ENCODE measurements at regions not wholly inside any gene's neighbourhood (a gene's known extent, or its start where the extent isn't known, plus 50 kb on each side); places are given as distances from the start of the nearest gene placed in this dataset.

DNA sequence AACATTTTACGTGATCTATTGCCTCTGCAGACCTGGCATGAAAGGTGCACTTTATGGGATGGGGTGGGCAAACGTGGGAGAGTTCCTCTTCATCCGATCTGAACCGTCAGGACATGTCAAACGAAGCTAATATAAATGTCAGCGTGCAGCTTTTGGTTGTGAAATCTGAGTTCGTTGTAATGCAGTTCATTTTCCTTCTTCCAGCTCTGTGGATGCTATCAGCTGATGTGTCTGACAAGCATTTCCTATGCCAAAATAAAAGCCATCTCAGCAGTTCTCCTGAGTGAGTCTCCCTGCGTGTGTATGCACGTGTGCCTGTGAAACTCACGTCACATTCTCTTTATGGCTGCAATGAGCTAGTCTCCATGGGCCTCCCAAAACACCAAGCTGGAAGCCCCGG is 512.3 kb downstream of the MCTP2 start:
- DNase-seq (ENCODE audit: low read depth): no peak
- no peak for TF ChIP-seq CTCF (conservative IDR thresholded peaks at IDR 0.05; ENCODE audit: low read depth, low read length)
- no peak overlapping the region for H3K4me3 ChIP-seq (ENCODE audit: low read length)

DNA sequence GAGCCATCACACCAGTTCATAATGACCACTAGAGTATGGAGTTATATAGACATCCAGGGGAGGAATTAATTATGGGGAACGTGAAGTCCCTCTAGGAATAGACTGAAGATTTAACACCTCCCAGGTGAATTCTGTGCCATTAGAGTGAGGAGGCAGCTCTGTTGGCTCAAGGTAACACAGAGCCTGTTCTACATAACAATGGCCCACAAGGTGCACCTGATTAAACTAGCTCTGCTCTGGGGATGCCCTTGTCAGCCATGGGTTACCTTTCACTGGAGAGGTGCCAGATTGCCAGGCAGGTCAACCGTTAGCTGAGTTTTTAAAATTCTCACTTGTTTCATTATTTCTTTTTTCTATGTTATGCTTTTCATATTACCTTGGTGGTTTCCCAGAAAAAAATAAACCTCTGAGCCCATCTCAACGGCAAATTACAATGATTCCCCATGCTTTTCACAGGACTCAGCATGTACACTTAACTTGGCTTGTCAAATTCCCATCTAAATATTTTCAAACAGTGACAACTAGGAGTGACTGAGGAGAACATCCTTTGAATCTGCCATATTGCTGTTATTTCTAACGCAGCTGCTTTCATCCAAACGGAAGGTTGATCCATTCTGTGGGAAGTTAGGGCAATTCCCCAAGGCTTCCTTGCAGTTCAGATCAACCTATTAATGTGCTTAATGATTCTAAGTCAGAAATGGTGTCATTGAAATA is 512.9 kb downstream of the MCTP2 start:
- TF ChIP-seq CTCF (conservative IDR thresholded peaks at IDR 0.05; ENCODE audit: low read depth, low read length): no peak
- no peak overlapping the region for H3K4me3 ChIP-seq (ENCODE audit: low read length)
- DNase-seq (ENCODE audit: low read depth): no peak

- H3K4me3 ChIP-seq (ENCODE audit: low read length): no peak overlapping the region
- no peak for DNase-seq (ENCODE audit: low read depth)
- TF ChIP-seq CTCF (conservative IDR thresholded peaks at IDR 0.05; ENCODE audit: low read depth, low read length): no peak
Observed at GRCh38 chr15:94745371-94745770, 514.0 kb downstream of the MCTP2 start.

GRCh38 chr15:94747510-94747909 is 516.1 kb downstream of the MCTP2 start:
- DNase-seq (ENCODE audit: low read depth): no peak
- no peak for TF ChIP-seq CTCF (conservative IDR thresholded peaks at IDR 0.05; ENCODE audit: low read depth, low read length)
- no peak overlapping the region for H3K4me3 ChIP-seq (ENCODE audit: low read length)

GRCh38 chr15:94749811-94750617 is 518.7 kb downstream of the MCTP2 start:
- no peak for DNase-seq (ENCODE audit: low read depth)
- H3K4me3 ChIP-seq (ENCODE audit: low read length): no peak overlapping the region
- no peak for TF ChIP-seq CTCF (conservative IDR thresholded peaks at IDR 0.05; ENCODE audit: low read depth, low read length)

DNA sequence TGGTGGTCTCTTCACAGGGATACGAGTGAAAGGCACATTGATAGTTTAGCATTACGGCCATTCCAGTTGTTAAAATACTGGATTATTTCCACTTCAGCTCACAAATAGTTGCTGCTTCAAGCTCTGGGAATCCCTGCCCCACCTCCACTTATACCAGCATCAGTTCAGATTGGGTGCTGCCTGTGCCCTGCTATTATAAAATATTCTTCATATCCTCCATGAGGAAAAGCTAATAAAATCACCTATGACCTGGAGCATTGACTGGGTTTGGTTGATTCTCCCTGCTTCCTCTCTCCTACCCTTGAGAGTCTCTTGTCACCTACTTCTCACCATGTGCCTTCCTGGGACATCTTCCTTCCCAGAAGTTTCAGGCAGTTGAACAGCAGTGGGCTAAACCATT is 529.0 kb downstream of the MCTP2 start:
- no peak for TF ChIP-seq CTCF (conservative IDR thresholded peaks at IDR 0.05; ENCODE audit: low read depth, low read length)
- no peak overlapping the region for H3K4me3 ChIP-seq (ENCODE audit: low read length)
- no peak for DNase-seq (ENCODE audit: low read depth)

DNA sequence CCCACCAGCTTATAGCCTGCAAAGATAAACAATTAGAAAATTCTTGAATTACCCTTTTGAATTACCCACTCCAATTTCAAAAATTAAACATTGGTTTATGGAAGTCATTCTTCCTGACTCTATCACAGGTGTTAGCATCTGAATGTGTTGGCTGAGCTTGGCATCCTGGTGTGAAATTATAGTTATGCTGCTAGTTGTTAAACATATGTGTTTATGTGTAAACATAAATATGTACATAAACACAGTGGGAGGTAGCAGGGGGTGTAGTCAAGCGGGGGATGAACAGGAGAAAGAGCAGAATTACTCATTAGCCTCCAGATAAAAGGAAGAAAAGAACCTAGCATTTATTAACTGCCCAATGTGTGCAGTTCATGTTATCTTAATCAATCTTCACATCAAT is 530.2 kb downstream of the MCTP2 start:
- H3K4me3 ChIP-seq (ENCODE audit: low read length): no peak overlapping the region

More for the DNA sequence above, 530.2 kb downstream of the MCTP2 start:
- TF ChIP-seq CTCF (conservative IDR thresholded peaks at IDR 0.05; ENCODE audit: low read depth, low read length): no peak
- no peak for DNase-seq (ENCODE audit: low read depth)
